Right lobe of liver (tissue), 6 donors: ENCODE measurements at regions not wholly inside any gene's neighbourhood (a gene's known extent, or its start where the extent isn't known, plus 50 kb on each side); places are given as distances from the start of the nearest gene placed in this dataset.

Source experiments
- ATAC-seq, 4 donors: fragments of 200-7000 bp; cut with Tn5 transposase; one replicate each; pipeline ENCODE4 v1.9.1; 2020; ENCODE audit warnings: mild to moderate bottlenecking in 4 of 4, moderate library complexity in 4 of 4
- DNase-seq, 3 donors: peaks; one replicate each; pipeline ENCODE4 v3.0.0-alpha.2; 2020
- H3K27ac ChIP-seq, 3 donors: fragments of 200-600 bp; one replicate each; pipeline ENCODE4 v1.8.0; 2022
- H3K27me3 ChIP-seq, 2 donors: fragments of 200-600 bp; one replicate each; pipeline ENCODE4 v1.8.0; 2022
- H3K36me3 ChIP-seq, 4 donors: fragments of 200-600 bp; sonication (generic) in 1 of 4; one replicate each; pipeline versions ENCODE4 v1.5.1 to v1.8.0; 2017 to 2022; ENCODE audit warnings: control low read depth in 1 of 4
- H3K4me1 ChIP-seq, 4 donors: fragments of 200-600 bp; sonication (generic) in 1 of 4; one replicate each; pipeline versions ENCODE4 v1.5.1 to v1.8.0; 2017 to 2022; ENCODE audit warnings: control low read depth in 1 of 4
- H3K4me3 ChIP-seq, 3 donors: fragments of 200-600 bp; one replicate each; pipeline ENCODE4 v1.8.0; 2022
- H3K9me3 ChIP-seq, 4 donors: fragments of 200-600 bp; sonication (generic) in 1 of 4; one replicate each; pipeline versions ENCODE4 v1.5.1 to v1.8.0; 2017 to 2022; ENCODE audit warnings: control low read depth in 1 of 4
- POLR2A ChIP-seq: fragments of 450-650 bp; IDR thresholded peaks from one replicate; pipeline ENCODE4 v1.6.1; 2017; ENCODE audit warnings: antibody characterized with exemption, mild to moderate bottlenecking
- WGBS: methylation state at CpG from one replicate; pipeline ENCODE4 v1.1.6; 2018; ENCODE audit warnings: low coverage, low lambda C conversion rate; ENCODE audit not compliant: insufficient coverage; ENCODE audit errors: missing lambda C conversion rate; 5-methylcytosine and 5-hydroxymethylcytosine counted together
- intact Hi-C, 2 donors: fragments of 100-400 bp; cut with DNase I; formaldehyde crosslinking; loops; one replicate each; pipeline versions ENCODE4 v1.11.2 to v1.14.1; 2022
- TF ChIP-seq, protein P1 (sequence below), 4 donors: fragments of 200-600 bp in 3 of 4; fragments of 450-650 bp in 1 of 4; IDR thresholded peaks; one replicate each; pipeline versions ENCODE4 v1.5.1 to v1.8.0; 2016 to 2022; ENCODE audit warnings: antibody characterized with exemption in 4 of 4, mild to moderate bottlenecking in 2 of 4
- donor health status: DM: no; HTN: yes; CAD: no.
- donor health status: DM: no; HTN: no; CAD: no.
- donor health status: DM: no; HTN: no; CAD: no.
- donor health status: DM: no; HTN: yes; CAD: no.
- donor health status: DM: no; HTN: yes; CAD: no.

DNA sequence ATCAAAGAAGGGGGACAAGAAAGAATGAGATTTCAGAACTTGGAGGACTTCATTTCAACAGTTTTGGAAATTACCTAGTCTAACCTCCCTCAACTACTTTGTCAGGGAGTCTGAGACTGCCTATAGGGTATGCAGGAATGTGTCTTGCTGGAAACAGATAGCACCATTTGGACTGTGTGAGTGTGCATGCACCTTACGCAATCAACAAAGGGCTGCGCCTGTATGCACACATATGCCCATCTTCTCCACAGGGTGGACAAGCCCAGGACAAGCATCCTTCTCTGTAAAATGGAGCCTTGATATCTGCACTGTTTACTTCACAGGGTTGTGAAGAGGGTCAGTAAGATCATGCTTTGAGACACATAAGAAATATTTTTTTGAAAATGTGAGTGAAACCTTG lies 305.7 kb upstream of the ASIC2 start:
- intact Hi-C loops = no loop called here
- Histone ChIP-seq H3K36me3 (no peaks in the 10 kb centered on the region), H3K27me3 (no peaks in the 10 kb centered on the region), H3K4me3 (no peak overlapping the region), H3K9me3 (no peaks in the 10 kb centered on the region), H3K27ac (no peak overlapping the region), H3K4me1 (no peaks in the 10 kb centered on the region)
- ATAC-seq = no peak
- DNase-seq = no peak
- WGBS = no CpG with 5 or more reads among the region's 2 CpGs
- TF ChIP-seq POLR2A = no peak
- TF ChIP-seq, protein P1, sequence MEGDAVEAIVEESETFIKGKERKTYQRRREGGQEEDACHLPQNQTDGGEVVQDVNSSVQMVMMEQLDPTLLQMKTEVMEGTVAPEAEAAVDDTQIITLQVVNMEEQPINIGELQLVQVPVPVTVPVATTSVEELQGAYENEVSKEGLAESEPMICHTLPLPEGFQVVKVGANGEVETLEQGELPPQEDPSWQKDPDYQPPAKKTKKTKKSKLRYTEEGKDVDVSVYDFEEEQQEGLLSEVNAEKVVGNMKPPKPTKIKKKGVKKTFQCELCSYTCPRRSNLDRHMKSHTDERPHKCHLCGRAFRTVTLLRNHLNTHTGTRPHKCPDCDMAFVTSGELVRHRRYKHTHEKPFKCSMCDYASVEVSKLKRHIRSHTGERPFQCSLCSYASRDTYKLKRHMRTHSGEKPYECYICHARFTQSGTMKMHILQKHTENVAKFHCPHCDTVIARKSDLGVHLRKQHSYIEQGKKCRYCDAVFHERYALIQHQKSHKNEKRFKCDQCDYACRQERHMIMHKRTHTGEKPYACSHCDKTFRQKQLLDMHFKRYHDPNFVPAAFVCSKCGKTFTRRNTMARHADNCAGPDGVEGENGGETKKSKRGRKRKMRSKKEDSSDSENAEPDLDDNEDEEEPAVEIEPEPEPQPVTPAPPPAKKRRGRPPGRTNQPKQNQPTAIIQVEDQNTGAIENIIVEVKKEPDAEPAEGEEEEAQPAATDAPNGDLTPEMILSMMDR (IDR thresholded peaks at IDR 0.05) = no peak

DNA sequence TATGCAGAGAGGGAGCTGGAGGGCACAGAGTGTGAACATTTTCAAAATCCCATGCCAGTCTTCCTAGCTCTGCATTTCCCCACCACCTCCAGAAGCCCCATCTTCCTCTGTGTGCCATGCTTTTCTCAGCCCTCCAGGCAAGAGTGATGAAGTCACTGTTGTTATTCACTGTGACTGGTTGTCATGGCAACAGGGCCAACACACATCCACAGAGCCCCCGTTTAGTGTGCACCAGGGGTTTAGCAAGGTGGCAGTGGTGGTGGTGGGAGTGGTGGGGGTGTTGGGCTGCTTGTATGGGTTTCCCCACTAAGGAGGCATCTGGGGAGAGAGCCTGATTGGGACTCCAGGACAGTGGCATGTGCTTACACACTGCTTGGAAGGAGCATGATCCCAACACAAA lies 309.9 kb upstream of the ASIC2 start:
- WGBS = no CpG with 5 or more reads among the region's 1 CpG
- Histone ChIP-seq H3K9me3 (no peaks in the 10 kb centered on the region), H3K4me3 (no peak overlapping the region), H3K36me3 (no peaks in the 10 kb centered on the region), H3K27me3 (no peaks in the 10 kb centered on the region), H3K4me1 (no peaks in the 10 kb centered on the region), H3K27ac (no peak overlapping the region)
- ATAC-seq (no peak), DNase-seq (no peak)
- intact Hi-C loops = no loop called here
- TF ChIP-seq, protein P1 (IDR thresholded peaks at IDR 0.05) = no peak
- TF ChIP-seq POLR2A = no peak

DNA sequence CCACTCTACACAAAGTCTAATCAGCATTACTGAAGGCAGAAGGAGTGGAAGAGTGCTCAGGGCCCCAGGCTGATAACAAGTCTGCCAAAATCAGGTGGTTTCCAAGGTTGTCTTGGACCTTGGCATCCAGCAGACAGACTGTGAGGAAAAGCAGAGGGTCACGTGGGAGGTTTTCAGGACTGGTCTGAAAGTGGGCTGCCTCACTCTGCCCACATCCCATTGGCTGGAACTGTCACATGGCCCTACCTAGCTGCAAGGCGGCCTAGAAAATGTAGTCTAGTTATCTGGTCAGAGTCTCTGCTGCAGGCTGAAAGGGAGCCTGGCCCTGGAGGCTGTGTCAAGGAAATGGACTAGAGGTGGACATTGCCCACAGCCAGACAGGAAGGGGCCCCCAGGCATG lies 310.7 kb upstream of the ASIC2 start:
- Histone ChIP-seq H3K36me3 (no peaks in the 10 kb centered on the region), H3K27me3 (no peaks in the 10 kb centered on the region), H3K4me3 (no peak overlapping the region), H3K9me3 (no peaks in the 10 kb centered on the region), H3K27ac (no peak overlapping the region), H3K4me1 (no peaks in the 10 kb centered on the region)
- intact Hi-C loops = no loop called here
- 30% methylated on average over 2 of the region's 2 CpGs for WGBS
- TF ChIP-seq, protein P1 (IDR thresholded peaks at IDR 0.05) = no peak
- no peak for TF ChIP-seq POLR2A
- ATAC-seq = no peak
- no peak for DNase-seq

DNA sequence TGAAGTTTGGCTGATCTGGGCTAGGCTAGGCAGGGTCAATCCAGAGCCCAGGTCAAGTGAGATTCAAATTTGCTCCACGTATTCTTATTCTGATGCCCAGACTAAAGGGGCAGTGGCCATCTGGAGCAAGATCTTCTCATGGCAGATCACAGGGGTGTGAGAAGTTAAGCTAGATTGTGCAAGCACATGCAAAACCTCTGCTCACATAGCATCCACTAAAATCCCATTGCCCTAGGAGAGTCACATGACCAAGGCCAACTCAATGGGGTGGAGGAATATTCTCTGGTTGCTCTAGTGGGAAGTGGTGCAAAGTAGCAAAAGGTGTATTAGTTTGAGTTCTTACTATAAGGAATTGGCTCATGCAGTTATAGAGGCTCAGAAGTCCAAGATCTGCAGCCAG lies 318.4 kb upstream of the ASIC2 start:
- H3K36me3 ChIP-seq = no peaks in the 10 kb centered on the region
- 0% methylated on average over 1 of the region's 1 CpG for whole genome bisulfite sequencing
- no peak overlapping the region for H3K4me3 ChIP-seq
- no peaks in the 10 kb centered on the region for H3K4me1 ChIP-seq
- DNase-seq (no peak), ATAC-seq (no peak)
- TF ChIP-seq POLR2A = no peak
- TF ChIP-seq, protein P1 (IDR thresholded peaks at IDR 0.05) = no peak
- no peaks in the 10 kb centered on the region for H3K9me3 ChIP-seq
- no peaks in the 10 kb centered on the region for H3K27me3 ChIP-seq
- H3K27ac ChIP-seq = no peak overlapping the region
- intact Hi-C loops = no loop called here

DNA sequence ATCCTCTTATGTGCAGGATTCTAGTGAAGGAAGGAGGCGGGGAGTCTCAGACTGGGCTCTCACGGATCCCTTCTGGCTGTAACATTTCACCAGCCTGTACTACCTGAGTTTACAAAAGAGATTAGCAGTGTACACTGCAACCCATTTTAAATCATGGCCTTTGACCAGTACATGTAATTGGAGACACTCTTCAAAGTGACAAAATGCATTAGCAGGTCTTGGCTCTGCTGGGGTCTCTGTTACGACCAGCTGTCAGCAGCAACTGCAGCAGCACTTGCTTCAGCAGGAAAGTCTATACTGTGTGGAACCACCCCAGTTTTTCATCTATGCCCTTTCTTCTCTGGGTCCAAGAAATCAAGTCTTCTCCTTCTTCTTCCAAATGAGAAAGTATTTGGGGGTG lies 322.8 kb upstream of the ASIC2 start:
- DNase-seq (no peak), ATAC-seq (no peak)
- Histone ChIP-seq H3K9me3 (no peaks in the 10 kb centered on the region), H3K4me1 (no peaks in the 10 kb centered on the region), H3K36me3 (no peaks in the 10 kb centered on the region), H3K27me3 (no peaks in the 10 kb centered on the region), H3K4me3 (no peak overlapping the region), H3K27ac (no peak overlapping the region)
- TF ChIP-seq, protein P1 (IDR thresholded peaks at IDR 0.05) = no peak
- no peak for TF ChIP-seq POLR2A
- intact Hi-C loops = no loop called here
- WGBS = 33% methylated on average over 3 of the region's 3 CpGs
